Superior temporal gyrus (tissue), 1 donor: ENCODE measurements at regions not wholly inside any gene's neighbourhood (a gene's known extent, or its start where the extent isn't known, plus 50 kb on each side); places are given as distances from the start of the nearest gene placed in this dataset.
A peak's percentile ranks its signal among the peaks of the same experiment; 100 is the strongest.
"Not testable (repeated sequence)": the region's sequence is repeated elsewhere in the genome, so short reads cannot be mapped to it uniquely, and the experiment has no call there.

ENCODE experiments used
- DNase-seq: peaks from one replicate; pipeline ENCODE4 v3.0.0-alpha.2; 2016; ENCODE audit errors: extremely low spot score

- no peak for DNase-seq
These were observed 78.1 kb upstream of the PELI2 start for GRCh38 chr14:56040121-56040520.

- DNase-seq, result no peak
These were observed 74.0 kb upstream of the PELI2 start for GRCh38 chr14:56044196-56044595.

- DNase-seq, result no peak
These were observed 71.7 kb upstream of the PELI2 start for GRCh38 chr14:56046546-56046945.

GRCh38 chr14:56046996-56047395 lies 71.2 kb upstream of the PELI2 start:
- no peak for DNase-seq

- no peak for DNase-seq
These were observed 68.7 kb upstream of the PELI2 start for GRCh38 chr14:56049536-56049935.

GRCh38 chr14:56055511-56055910 lies 62.7 kb upstream of the PELI2 start:
- peak; percentile 84 for DNase-seq

GRCh38 chr14:56056031-56056430 lies 62.2 kb upstream of the PELI2 start:
- no peak for DNase-seq

GRCh38 chr14:56057071-56057741 lies 61.0 kb upstream of the PELI2 start:
- DNase-seq, result no peak

- no peak for DNase-seq
These were observed 60.4 kb upstream of the PELI2 start for GRCh38 chr14:56057767-56058166.

- no peak for DNase-seq
These were observed 59.2 kb upstream of the PELI2 start for GRCh38 chr14:56059054-56059453.

GRCh38 chr14:56061051-56061450 lies 57.2 kb upstream of the PELI2 start:
- DNase-seq, result no peak

- DNase-seq, result no peak
These were observed 55.1 kb upstream of the PELI2 start for GRCh38 chr14:56063131-56063530.

GRCh38 chr14:56064513-56064912 lies 53.7 kb upstream of the PELI2 start:
- no peak for DNase-seq

- DNase-seq, result not testable (repeated sequence)
These were observed 53.0 kb upstream of the PELI2 start for GRCh38 chr14:56065199-56065598.

- no peak for DNase-seq
These were observed 52.5 kb upstream of the PELI2 start for GRCh38 chr14:56065621-56066290.
